Endothelial cell of umbilical vein (primary cell): ENCODE measurements at regions not wholly inside any gene's neighbourhood (a gene's known extent, or its start where the extent isn't known, plus 50 kb on each side); places are given as distances from the start of the nearest gene placed in this dataset.

ENCODE experiments used
- BruUV-seq: library from RNA; stranded (reverse); fragments of 400-500 nt; replicated peaks from 2 replicates; lab custom pipeline; 2021; lab: Mats Ljungman, UMichigan
- CTCF ChIA-PET: fragments of 300-600, 350-600 bp; sonication (Branson Sonifier 250); formaldehyde crosslinking; loops from one replicate; lab custom pipeline; 2021; ENCODE audit warnings: antibody characterized with exemption, inconsistent platforms; lab: Charles Lee
- POLR2A ChIA-PET: fragments of 300-600, 350-600 bp; sonication (Branson Sonifier 250); formaldehyde crosslinking; loops from one replicate; lab custom pipeline; 2021; ENCODE audit warnings: antibody characterized with exemption, inconsistent platforms; lab: Charles Lee
- DNase-seq: peaks from one replicate; pipeline ENCODE4 v3.0.0-alpha.2; 2011; ENCODE audit warnings: low read depth, low spot score
- FAIRE-seq: peaks from 2 replicates; lab custom pipeline; 2011; peaks lifted over from hg19 to GRCh38; lab: Jason Lieb, UNC
- H2AFZ ChIP-seq: 2 replicates; pipeline ENCODE4 v1.6.0; 2012; ENCODE audit warnings: low read depth, low read length, control low read depth, inconsistent platforms
- H3K27ac ChIP-seq: 2 replicates; pipeline ENCODE4 v1.5.1; 2011; ENCODE audit warnings: low read depth, mild to moderate bottlenecking, control low read depth, low read length, moderate library complexity; ENCODE audit not compliant: insufficient read depth
- H3K27me3 ChIP-seq, 2 experiments: 2 replicates each; pipeline versions ENCODE4 v1.6.0 to v1.6.1; 2011; ENCODE audit warnings: low read length in 2 of 2, mixed read lengths in 1 of 2; ENCODE audit not compliant: control insufficient read depth in 2 of 2, insufficient read depth in 2 of 2
- H3K36me3 ChIP-seq, 2 experiments: 2 replicates in 1 of 2; 3 replicates in 1 of 2; pipeline ENCODE4 v1.5.1; 2011; ENCODE audit warnings: low read length in 2 of 2, mild to moderate bottlenecking in 1 of 2, moderate library complexity in 1 of 2; ENCODE audit not compliant: control insufficient read depth in 2 of 2, insufficient read depth in 2 of 2; ENCODE audit errors: extremely low read depth in 1 of 2
- H3K4me1 ChIP-seq: 3 replicates; pipeline ENCODE4 v1.5.1; 2011; ENCODE audit warnings: mild to moderate bottlenecking, low read length; ENCODE audit not compliant: control insufficient read depth, insufficient read depth; ENCODE audit errors: extremely low read depth
- H3K4me2 ChIP-seq: 2 replicates; pipeline ENCODE4 v1.6.1; 2011; ENCODE audit warnings: low read length, control low read depth, mixed read lengths; ENCODE audit not compliant: insufficient read depth
- H3K4me3 ChIP-seq, 3 experiments: fragments of 200-600 bp in 1 of 3; sonication (generic), shearing (Covaris generic) in 1 of 3; replicated peaks in 1 of 3; 2 replicates each; pipeline ENCODE4 v1.5.1; 2011 to 2016; ENCODE audit warnings: control low read depth in 3 of 3, low read length in 3 of 3, mild to moderate bottlenecking in 2 of 3, inconsistent platforms in 1 of 3, low read depth in 1 of 3, moderate library complexity in 1 of 3; ENCODE audit not compliant: insufficient read depth in 1 of 3
- H3K79me2 ChIP-seq: 2 replicates; pipeline ENCODE4 v1.6.0; 2012; ENCODE audit warnings: low read length, inconsistent platforms; ENCODE audit not compliant: control insufficient read depth, insufficient read depth
- H3K9ac ChIP-seq: replicated peaks from 2 replicates; pipeline ENCODE3; 2011; ENCODE audit warnings: low read length, control low read depth; ENCODE audit not compliant: insufficient read depth; ENCODE audit errors: extremely low read depth
- H3K9me1 ChIP-seq: replicated peaks from 3 replicates; pipeline ENCODE4 v1.6.0; 2011; ENCODE audit warnings: mild to moderate bottlenecking, low read length; ENCODE audit not compliant: control insufficient read depth, insufficient read depth; ENCODE audit errors: extremely low read depth
- H3K9me3 ChIP-seq: replicated peaks from 2 replicates; pipeline ENCODE4 v1.5.1; 2012; ENCODE audit warnings: low read length, inconsistent platforms; ENCODE audit not compliant: control insufficient read depth, insufficient read depth
- H4K20me1 ChIP-seq: replicated peaks from 2 replicates; pipeline ENCODE3; 2011; ENCODE audit warnings: mild to moderate bottlenecking, low read length; ENCODE audit not compliant: control insufficient read depth, insufficient read depth; ENCODE audit errors: extremely low read depth
- EZH2 ChIP-seq: IDR thresholded peaks from 2 replicates; pipeline ENCODE4 v1.6.1; 2012; ENCODE audit warnings: borderline replicate concordance, low read depth, mild to moderate bottlenecking, moderate library complexity, low read length, inconsistent platforms; ENCODE audit not compliant: severe bottlenecking
- FOS ChIP-seq: IDR thresholded peaks from 2 replicates; pipeline ENCODE4 v1.6.1; 2011; ENCODE audit warnings: mild to moderate bottlenecking, low read length, moderate library complexity, borderline replicate concordance; ENCODE audit not compliant: insufficient read depth
- GATA2 ChIP-seq: IDR thresholded peaks from 2 replicates; pipeline ENCODE4 v1.7.0; 2011; ENCODE audit warnings: low read depth, mild to moderate bottlenecking, moderate library complexity, mixed read lengths, low read length; ENCODE audit not compliant: insufficient read length, insufficient read depth
- JUN ChIP-seq: IDR thresholded peaks from 2 replicates; pipeline ENCODE4 v1.6.1; 2011; ENCODE audit warnings: borderline replicate concordance, low read depth; ENCODE audit not compliant: insufficient read length, insufficient read depth
- MYC ChIP-seq: IDR thresholded peaks from one replicate; pipeline ENCODE4 v1.6.1; 2011; ENCODE audit warnings: mild to moderate bottlenecking, low read depth, low read length
- POLR2A ChIP-seq: IDR thresholded peaks from 2 replicates; pipeline ENCODE4 v1.6.1; 2012; ENCODE audit warnings: low read depth, mild to moderate bottlenecking, control low read depth, low read length
- POLR2AphosphoS5 ChIP-seq: IDR thresholded peaks from 2 replicates; pipeline ENCODE4 v1.6.1; 2012; ENCODE audit warnings: low read depth, mild to moderate bottlenecking, control low read depth, low read length, moderate library complexity; ENCODE audit not compliant: insufficient read depth
- dilution Hi-C: fragments of 300-500 bp; cut with MboI; formaldehyde crosslinking; loops from one replicate; pipeline ENCODE4 v1.15.0; 2019; ENCODE audit warnings: low sequenced_read_pairs; ENCODE audit not compliant: extremely low pct_ligation_motif_present
- intact Hi-C: fragments of 100-400 bp; cut with micrococcal nuclease; formaldehyde crosslinking; loops from one replicate; pipeline ENCODE4 v1.10.0; 2022
- TF ChIP-seq, protein P1 (sequence below), 2 donors: IDR thresholded peaks; 1 replicate in 1 of 2; 2 replicates in 1 of 2; pipeline ENCODE4 v1.5.1; 2011; ENCODE audit warnings: low read length in 2 of 2, mild to moderate bottlenecking in 2 of 2, moderate library complexity in 2 of 2, control low read depth in 1 of 2, inconsistent platforms in 1 of 2, low read depth in 1 of 2; ENCODE audit not compliant: insufficient read depth in 1 of 2; ENCODE audit errors: extremely low read depth in 1 of 2
- TF ChIP-seq, protein P2 (sequence below): IDR thresholded peaks from 2 replicates; pipeline ENCODE4 v1.6.1; 2011; ENCODE audit not compliant: insufficient read depth, insufficient read length

DNA sequence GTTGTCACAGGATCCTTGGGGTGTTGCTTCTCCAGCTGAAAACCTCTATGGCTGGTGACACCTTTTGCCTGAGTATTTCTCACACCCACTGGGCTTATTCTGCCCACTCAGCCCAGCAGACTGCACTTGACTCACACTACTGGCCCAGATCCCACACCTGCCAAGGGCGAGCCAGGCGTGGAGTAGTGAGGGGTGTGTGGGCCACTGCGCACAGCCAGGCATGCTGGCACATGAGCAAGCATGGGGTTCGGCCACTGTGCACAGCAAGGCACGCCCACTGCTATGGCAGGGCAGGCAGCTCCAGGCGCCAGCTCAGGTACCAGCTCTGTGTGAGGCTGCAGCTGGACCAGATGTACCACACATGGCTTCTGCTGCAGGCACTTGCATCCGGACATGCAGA, 116.5 kb upstream of the MTNR1B start:
- POLR2A ChIA-PET: no interaction called here
- Histone ChIP-seq H3K27me3 (no peaks in the 10 kb centered on the region), H3K36me3 (no peaks in the 10 kb centered on the region), H3K79me2 (no peaks in the 10 kb centered on the region), H3K4me3 (no peak overlapping the region), H3K27ac (no peak overlapping the region), H3K9me3 (no peaks in the 10 kb centered on the region), H3K4me1 (no peaks in the 10 kb centered on the region), H2AFZ (no peak overlapping the region), H4K20me1 (no peaks in the 10 kb centered on the region), H3K9me1 (no peaks in the 10 kb centered on the region), H3K4me2 (no peak overlapping the region), H3K9ac (no peak overlapping the region)
- no TSS peak for BruUV-seq
- FAIRE-seq: no peak
- no peak for DNase-seq
- TF ChIP-seq GATA2: no peak
- TF ChIP-seq FOS: no peak
- TF ChIP-seq, protein P1, sequence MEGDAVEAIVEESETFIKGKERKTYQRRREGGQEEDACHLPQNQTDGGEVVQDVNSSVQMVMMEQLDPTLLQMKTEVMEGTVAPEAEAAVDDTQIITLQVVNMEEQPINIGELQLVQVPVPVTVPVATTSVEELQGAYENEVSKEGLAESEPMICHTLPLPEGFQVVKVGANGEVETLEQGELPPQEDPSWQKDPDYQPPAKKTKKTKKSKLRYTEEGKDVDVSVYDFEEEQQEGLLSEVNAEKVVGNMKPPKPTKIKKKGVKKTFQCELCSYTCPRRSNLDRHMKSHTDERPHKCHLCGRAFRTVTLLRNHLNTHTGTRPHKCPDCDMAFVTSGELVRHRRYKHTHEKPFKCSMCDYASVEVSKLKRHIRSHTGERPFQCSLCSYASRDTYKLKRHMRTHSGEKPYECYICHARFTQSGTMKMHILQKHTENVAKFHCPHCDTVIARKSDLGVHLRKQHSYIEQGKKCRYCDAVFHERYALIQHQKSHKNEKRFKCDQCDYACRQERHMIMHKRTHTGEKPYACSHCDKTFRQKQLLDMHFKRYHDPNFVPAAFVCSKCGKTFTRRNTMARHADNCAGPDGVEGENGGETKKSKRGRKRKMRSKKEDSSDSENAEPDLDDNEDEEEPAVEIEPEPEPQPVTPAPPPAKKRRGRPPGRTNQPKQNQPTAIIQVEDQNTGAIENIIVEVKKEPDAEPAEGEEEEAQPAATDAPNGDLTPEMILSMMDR (IDR thresholded peaks at IDR 0.05; ENCODE audit: extremely low read depth in 1 of 2, insufficient read depth in 1 of 2, low read depth in 1 of 2, low read length in 2 of 2): no peak
- TF ChIP-seq MYC: no peak
- no peak for TF ChIP-seq POLR2A
- TF ChIP-seq EZH2: no peak
- TF ChIP-seq POLR2AphosphoS5: no peak
- TF ChIP-seq, protein P2, sequence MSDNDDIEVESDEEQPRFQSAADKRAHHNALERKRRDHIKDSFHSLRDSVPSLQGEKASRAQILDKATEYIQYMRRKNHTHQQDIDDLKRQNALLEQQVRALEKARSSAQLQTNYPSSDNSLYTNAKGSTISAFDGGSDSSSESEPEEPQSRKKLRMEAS: no peak
- no peak for TF ChIP-seq JUN
- intact Hi-C loops: no loop called here
- dilution Hi-C loops: no loop called here
- CTCF ChIA-PET: no interaction called here
